Liver (tissue), 8 donors: ENCODE measurements at regions not wholly inside any gene's neighbourhood (a gene's known extent, or its start where the extent isn't known, plus 50 kb on each side); places are given as distances from the start of the nearest gene placed in this dataset.
A peak's percentile ranks its signal among the peaks of the same experiment; 100 is the strongest.
"Not testable (repeated sequence)": the region's sequence is repeated elsewhere in the genome, so short reads cannot be mapped to it uniquely, and the experiment has no call there.

ENCODE experiments used
- DNase-seq: peaks from one replicate; pipeline ENCODE4 v3.0.0-alpha.2; 2017; ENCODE audit warnings: low spot score
- H3K27ac ChIP-seq, 2 donors: one replicate each; pipeline ENCODE4 v1.7.0; 2013; ENCODE audit warnings: inconsistent platforms in 2 of 2, low read length in 2 of 2, control low read depth in 1 of 2, low read depth in 1 of 2, mild to moderate bottlenecking in 1 of 2
- H3K27me3 ChIP-seq, 4 donors: one replicate each; pipeline versions ENCODE4 v1.6.1 to v1.7.0; 2013; ENCODE audit warnings: low read length in 3 of 4, inconsistent platforms in 1 of 4, mild to moderate bottlenecking in 1 of 4, moderate library complexity in 1 of 4; ENCODE audit not compliant: control insufficient read depth in 4 of 4, insufficient read depth in 4 of 4
- H3K36me3 ChIP-seq, 4 donors: one replicate each; pipeline versions ENCODE4 v1.6.1 to v1.7.0; 2013; ENCODE audit warnings: low read length in 3 of 4, mild to moderate bottlenecking in 3 of 4, low read depth in 1 of 4, moderate library complexity in 1 of 4; ENCODE audit not compliant: control insufficient read depth in 4 of 4, insufficient read depth in 3 of 4
- H3K4me1 ChIP-seq, 4 donors: one replicate each; pipeline versions ENCODE4 v1.6.1 to v1.7.0; 2013; ENCODE audit warnings: low read length in 3 of 4, mild to moderate bottlenecking in 3 of 4, moderate library complexity in 1 of 4; ENCODE audit not compliant: control insufficient read depth in 4 of 4, insufficient read depth in 4 of 4
- H3K4me3 ChIP-seq, 3 donors: one replicate each; pipeline versions ENCODE4 v1.6.1 to v1.7.0; 2013; ENCODE audit warnings: low read length in 3 of 3, control low read depth in 1 of 3, low read depth in 1 of 3, mild to moderate bottlenecking in 1 of 3
- H3K9ac ChIP-seq, 2 donors: one replicate each; pipeline ENCODE4 v1.7.0; 2013; ENCODE audit warnings: low read length in 2 of 2, mild to moderate bottlenecking in 2 of 2, moderate library complexity in 2 of 2, control low read depth in 1 of 2, low read depth in 1 of 2
- H3K9me3 ChIP-seq, 4 donors: one replicate each; pipeline versions ENCODE4 v1.6.1 to v1.7.0; 2013; ENCODE audit warnings: low read length in 3 of 4; ENCODE audit not compliant: control insufficient read depth in 4 of 4
- CTCF ChIP-seq: fragments of 150-350 bp; IDR thresholded peaks from 2 replicates; pipeline ENCODE4 v1.5.1; 2017; ENCODE audit warnings: improper control_type of control experiment, low read depth, low read length; ENCODE audit not compliant: missing input control
- RAD21 ChIP-seq, 2 donors: IDR thresholded peaks; 2 replicates each; pipeline ENCODE4 v1.6.1; 2016; ENCODE audit warnings: antibody characterized with exemption in 2 of 2, mild to moderate bottlenecking in 2 of 2
- YY1 ChIP-seq: IDR thresholded peaks from 2 replicates; pipeline ENCODE4 v1.6.1; 2016; ENCODE audit warnings: antibody characterized with exemption, mild to moderate bottlenecking
- WGBS: extraction: QIAGEN DNeasy Blood & Tissue Kit; methylation state at CpG from one replicate; pipeline ENCODE4 v1.1.7; 2013; 5-methylcytosine and 5-hydroxymethylcytosine counted together
- donor health status: healthy.
- donor health status: healthy.
- donor health status: healthy.
- donor health status: healthy.
- donor health status: healthy.

- Histone ChIP-seq H3K27me3 (no peaks in the 10 kb centered on the region), H3K4me1 (no peaks in the 10 kb centered on the region), H3K9ac (no peak overlapping the region), H3K27ac (no peak overlapping the region), H3K36me3 (no peaks in the 10 kb centered on the region), H3K9me3 (peaks cover 0 to 3% (median 0%) of the 10 kb centered on the region in 4 donors), H3K4me3 (no peak overlapping the region)
- DNase-seq = no peak
- TF ChIP-seq RAD21 (IDR thresholded peaks at IDR 0.05) (peak; percentile 86 to 88), CTCF (peak; percentile 80), YY1 (no peak)
- 2% methylated on average over 2 of the region's 2 CpGs for whole genome bisulfite sequencing
Measured at GRCh38 chr15:98085003-98085639, 124.6 kb downstream of the ARRDC4 start.

DNA sequence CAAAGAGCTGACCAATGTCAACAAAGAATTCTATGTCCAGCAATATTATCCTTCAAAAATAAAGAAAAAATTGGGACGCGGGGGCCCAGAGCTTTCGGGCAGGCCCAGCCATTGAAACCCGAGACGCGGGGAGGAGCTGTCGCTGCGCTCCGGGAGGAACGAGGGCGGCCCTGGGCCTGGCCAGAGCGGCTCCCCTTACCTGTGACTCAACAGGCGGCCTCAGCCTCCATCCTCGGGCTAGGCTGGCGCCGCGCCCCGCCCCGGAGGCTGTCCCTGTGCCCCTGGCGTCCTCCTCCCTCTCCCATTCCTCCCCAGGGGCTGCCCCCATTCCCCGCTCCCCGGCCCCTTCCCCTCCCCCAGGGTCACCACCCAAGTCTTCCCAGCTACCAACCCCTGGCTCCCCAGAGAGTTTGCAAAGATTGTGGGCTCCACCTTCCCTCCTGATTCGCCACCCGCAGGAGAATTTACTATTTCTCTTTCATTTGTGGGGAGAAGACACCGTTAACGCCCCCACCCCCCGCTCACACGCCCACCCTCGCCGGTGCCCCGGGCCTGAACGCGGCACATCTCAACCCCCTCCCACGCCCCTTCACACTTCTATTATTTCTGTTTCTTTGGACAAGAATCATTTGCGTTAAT lies 127.9 kb downstream of the ARRDC4 start:
- H3K27ac ChIP-seq, DNase-seq, H3K9ac ChIP-seq, H3K4me3 ChIP-seq, H3K36me3 ChIP-seq, H3K27me3 ChIP-seq, H3K9me3 ChIP-seq, H3K4me1 ChIP-seq: not testable (repeated sequence)
- WGBS = 82% methylated on average over 24 of the region's 35 CpGs

DNA sequence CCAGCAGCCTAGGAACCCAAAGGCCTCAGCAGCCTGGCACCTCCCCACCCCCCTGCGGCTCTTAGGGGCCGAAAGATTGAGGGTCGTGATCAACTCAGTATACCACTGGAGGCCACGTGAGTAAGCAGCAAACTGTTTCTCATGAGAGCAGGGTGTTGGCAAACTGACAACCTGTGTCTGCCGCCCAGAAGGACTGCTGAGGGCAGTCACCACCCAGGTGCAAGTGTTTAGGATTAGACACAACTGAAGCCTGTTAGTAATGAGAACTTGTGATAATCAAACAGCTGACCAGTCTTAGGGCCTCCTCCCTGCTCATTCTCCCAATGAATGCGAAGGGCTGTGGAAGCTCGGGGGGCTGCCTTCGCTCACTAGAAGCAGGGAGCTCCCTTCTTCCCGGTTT lies 128.8 kb downstream of the ARRDC4 start:
- not testable (repeated sequence) for H3K36me3 ChIP-seq, H3K27me3 ChIP-seq, DNase-seq, H3K4me1 ChIP-seq, H3K9me3 ChIP-seq, H3K9ac ChIP-seq, H3K4me3 ChIP-seq, H3K27ac ChIP-seq
- WGBS = 58% methylated on average over 1 of the region's 9 CpGs

- whole genome bisulfite sequencing = 73% methylated on average over 2 of the region's 2 CpGs
- not testable (repeated sequence) for H3K27me3 ChIP-seq, H3K36me3 ChIP-seq, DNase-seq, H3K4me3 ChIP-seq, H3K4me1 ChIP-seq, H3K27ac ChIP-seq, H3K9me3 ChIP-seq, H3K9ac ChIP-seq
Measured at GRCh38 chr15:98097986-98098385, 137.5 kb downstream of the ARRDC4 start.

- H3K27me3 ChIP-seq, H3K4me3 ChIP-seq, DNase-seq, H3K4me1 ChIP-seq, H3K9me3 ChIP-seq, H3K9ac ChIP-seq, H3K36me3 ChIP-seq, H3K27ac ChIP-seq: not testable (repeated sequence)
- 71% methylated on average over 6 of the region's 6 CpGs for WGBS
Measured at GRCh38 chr15:98100606-98101005, 140.1 kb downstream of the ARRDC4 start.
